Gastroesophageal sphincter (tissue), 4 donors: ENCODE measurements at regions not wholly inside any gene's neighbourhood (a gene's known extent, or its start where the extent isn't known, plus 50 kb on each side); places are given as distances from the start of the nearest gene placed in this dataset.

Source experiments
- ATAC-seq: fragments of 150-250 bp; one replicate; pipeline ENCODE4 v1.9.1; 2016; ENCODE audit warnings: mild to moderate bottlenecking, moderate library complexity
- H3K27ac ChIP-seq, 4 donors: fragments of 200-600 bp; sonication (generic) in 3 of 4; 1 replicate in 3 of 4; 2 replicates in 1 of 4; pipeline ENCODE4 v1.5.1; 2016 to 2019
- H3K27me3 ChIP-seq: fragments of 200-600 bp; sonication (generic); one replicate; pipeline ENCODE4 v1.5.1; 2019
- H3K36me3 ChIP-seq, 2 donors: fragments of 200-600 bp; sonication (generic); one replicate each; pipeline ENCODE4 v1.5.1; 2019; ENCODE audit warnings: control low read depth in 1 of 2
- H3K4me1 ChIP-seq, 3 donors: fragments of 200-600 bp; sonication (generic); 1 replicate in 2 of 3; 2 replicates in 1 of 3; pipeline ENCODE4 v1.5.1; 2016 to 2019; ENCODE audit warnings: control low read depth in 2 of 3
- H3K4me3 ChIP-seq, 2 donors: fragments of 200-600 bp; sonication (generic); one replicate each; pipeline ENCODE4 v1.5.1; 2019; ENCODE audit warnings: mild to moderate bottlenecking in 1 of 2, moderate library complexity in 1 of 2
- H3K9me3 ChIP-seq, 3 donors: fragments of 200-600 bp; sonication (generic); one replicate each; pipeline ENCODE4 v1.5.1; 2017 to 2019; ENCODE audit warnings: control low read depth in 2 of 3
- EP300 ChIP-seq: sonication (generic); formaldehyde crosslinking; IDR thresholded peaks from one replicate; pipeline ENCODE4 v1.6.1; 2017; ENCODE audit warnings: antibody characterized with exemption, mild to moderate bottlenecking
- POLR2A ChIP-seq, 2 donors: fragments of 450-650 bp; IDR thresholded peaks; one replicate each; pipeline ENCODE4 v1.6.1; 2017; ENCODE audit warnings: antibody characterized with exemption in 2 of 2, mild to moderate bottlenecking in 2 of 2, moderate library complexity in 1 of 2
- POLR2AphosphoS5 ChIP-seq: sonication (generic); formaldehyde crosslinking; IDR thresholded peaks from one replicate; pipeline ENCODE4 v1.6.1; 2017; ENCODE audit warnings: antibody characterized with exemption
- WGBS, 2 donors: methylation state at CpG; one replicate each; pipeline ENCODE4 v1.1.5; 2018; ENCODE audit warnings: low coverage in 1 of 2; 5-methylcytosine and 5-hydroxymethylcytosine counted together
- TF ChIP-seq, protein P1 (sequence below), 4 experiments: fragments of 200-600 bp in 2 of 4; fragments of 450-650 bp in 2 of 4; sonication (generic) in 1 of 4; IDR thresholded peaks; one replicate each; pipeline ENCODE4 v1.5.1; 2017 to 2019; ENCODE audit warnings: antibody characterized with exemption in 4 of 4, mild to moderate bottlenecking in 2 of 4, moderate library complexity in 2 of 4

DNA sequence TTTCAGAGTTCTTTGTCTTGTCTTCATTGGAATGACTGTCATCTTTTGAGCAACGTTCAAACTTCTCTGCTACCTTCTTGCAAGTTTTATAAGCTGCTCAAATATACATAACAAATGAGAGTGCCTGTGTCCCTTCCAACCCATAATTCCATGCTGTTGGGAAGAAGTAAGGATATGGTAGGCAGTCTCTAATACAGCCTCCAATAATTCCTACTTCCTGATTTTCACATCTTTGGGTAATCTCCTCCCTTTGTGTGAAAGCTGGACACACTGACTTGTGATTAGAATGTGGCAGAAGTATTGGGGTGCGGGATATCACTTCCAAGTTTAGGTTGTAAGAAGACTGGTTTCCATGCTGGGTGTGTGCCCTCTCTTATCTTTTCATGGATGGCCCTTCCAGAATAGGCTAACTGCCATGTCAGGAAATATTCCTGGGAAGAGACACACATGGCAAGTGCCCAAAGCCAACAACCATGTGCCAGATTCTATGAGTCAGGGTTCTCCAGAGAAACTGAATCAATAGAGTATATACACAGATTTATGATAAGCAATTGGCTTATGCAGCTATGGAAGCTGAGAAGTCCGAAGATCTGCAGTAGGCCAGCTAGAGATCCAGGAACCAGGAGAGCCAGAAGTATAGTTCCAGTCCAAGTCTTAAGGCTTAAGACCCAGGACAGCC lies 531.3 kb downstream of the NTRK2 start:
- no peaks in the 10 kb centered on the region for H3K36me3 ChIP-seq
- no peak overlapping the region for H3K27ac ChIP-seq
- TF ChIP-seq POLR2A (IDR thresholded peaks at IDR 0.05) = no peak
- no peaks in the 10 kb centered on the region for H3K4me1 ChIP-seq
- no peak for ATAC-seq
- no peak overlapping the region for H3K4me3 ChIP-seq
- H3K27me3 ChIP-seq = no peaks in the 10 kb centered on the region
- H3K9me3 ChIP-seq = no peaks in the 10 kb centered on the region
- 57 to 65% methylated on average over 1 to 3 of the region's 3 CpGs for WGBS, 2 donors

DNA sequence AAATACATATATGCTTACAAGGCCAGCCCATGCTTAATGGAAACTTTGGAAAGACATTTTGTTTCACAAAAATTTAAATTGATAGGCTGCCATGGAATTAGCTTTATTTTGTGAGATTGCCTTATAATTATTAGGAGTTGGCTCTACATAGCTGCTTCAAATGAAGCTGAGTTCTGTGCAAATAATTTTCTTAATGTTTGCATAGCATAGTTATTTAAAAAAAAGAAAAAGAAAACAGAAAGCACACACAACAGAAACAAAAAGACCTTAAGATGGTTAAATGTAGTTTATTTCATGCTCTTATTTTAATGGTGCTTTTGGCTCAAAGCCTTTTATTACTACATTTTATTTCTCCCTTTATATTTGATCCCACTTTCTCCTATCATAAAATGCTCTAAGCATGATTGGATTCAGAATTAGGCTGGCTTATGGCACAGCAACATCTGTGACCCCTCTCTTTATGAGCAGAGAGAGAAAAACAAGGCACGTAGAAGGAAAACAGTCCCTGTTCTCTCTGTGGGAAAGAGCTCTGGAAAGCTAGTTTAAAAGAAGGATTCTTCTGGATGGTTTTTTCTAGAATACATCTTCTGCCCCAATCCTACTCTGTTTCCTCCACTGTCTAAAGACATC lies 530.5 kb downstream of the NTRK2 start:
- no peak for ATAC-seq
- WGBS, 2 donors = 42 to 69% methylated on average over 1 of the region's 1 CpG
- Histone ChIP-seq H3K4me3 (no peak overlapping the region), H3K36me3 (no peaks in the 10 kb centered on the region), H3K27ac (no peak overlapping the region), H3K9me3 (no peaks in the 10 kb centered on the region), H3K27me3 (no peaks in the 10 kb centered on the region), H3K4me1 (no peaks in the 10 kb centered on the region)
- no peak for TF ChIP-seq EP300

DNA sequence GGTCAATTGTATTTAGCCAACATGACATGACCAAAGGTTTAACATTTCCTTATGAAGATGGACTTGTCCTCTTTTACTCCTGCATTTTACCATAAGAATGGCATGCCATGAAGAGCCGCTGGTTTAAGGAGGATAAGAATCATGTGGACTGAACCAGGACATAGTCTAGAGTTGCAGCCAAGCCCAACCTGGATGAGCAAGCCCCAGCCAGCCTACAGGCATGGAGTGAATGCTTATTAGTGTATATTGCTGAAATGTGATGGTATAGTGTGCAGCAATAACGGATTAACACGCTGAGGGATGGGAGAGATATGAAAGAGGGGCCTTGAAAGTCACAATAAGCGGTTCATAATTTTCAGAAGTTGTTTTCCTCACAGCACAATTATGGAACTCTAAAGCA lies 523.2 kb downstream of the NTRK2 start:
- 79 to 88% methylated on average over 3 to 4 of the region's 4 CpGs for WGBS, 2 donors
- H3K9me3 ChIP-seq = no peaks in the 10 kb centered on the region
- TF ChIP-seq EP300 (no peak), POLR2AphosphoS5 (no peak), POLR2A (IDR thresholded peaks at IDR 0.05) (no peak)
- TF ChIP-seq, protein P1, sequence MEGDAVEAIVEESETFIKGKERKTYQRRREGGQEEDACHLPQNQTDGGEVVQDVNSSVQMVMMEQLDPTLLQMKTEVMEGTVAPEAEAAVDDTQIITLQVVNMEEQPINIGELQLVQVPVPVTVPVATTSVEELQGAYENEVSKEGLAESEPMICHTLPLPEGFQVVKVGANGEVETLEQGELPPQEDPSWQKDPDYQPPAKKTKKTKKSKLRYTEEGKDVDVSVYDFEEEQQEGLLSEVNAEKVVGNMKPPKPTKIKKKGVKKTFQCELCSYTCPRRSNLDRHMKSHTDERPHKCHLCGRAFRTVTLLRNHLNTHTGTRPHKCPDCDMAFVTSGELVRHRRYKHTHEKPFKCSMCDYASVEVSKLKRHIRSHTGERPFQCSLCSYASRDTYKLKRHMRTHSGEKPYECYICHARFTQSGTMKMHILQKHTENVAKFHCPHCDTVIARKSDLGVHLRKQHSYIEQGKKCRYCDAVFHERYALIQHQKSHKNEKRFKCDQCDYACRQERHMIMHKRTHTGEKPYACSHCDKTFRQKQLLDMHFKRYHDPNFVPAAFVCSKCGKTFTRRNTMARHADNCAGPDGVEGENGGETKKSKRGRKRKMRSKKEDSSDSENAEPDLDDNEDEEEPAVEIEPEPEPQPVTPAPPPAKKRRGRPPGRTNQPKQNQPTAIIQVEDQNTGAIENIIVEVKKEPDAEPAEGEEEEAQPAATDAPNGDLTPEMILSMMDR (IDR thresholded peaks at IDR 0.05) = no peak
- H3K27me3 ChIP-seq = no peaks in the 10 kb centered on the region
- no peak overlapping the region for H3K27ac ChIP-seq
- no peaks in the 10 kb centered on the region for H3K4me1 ChIP-seq
- no peak for ATAC-seq
- no peak overlapping the region for H3K4me3 ChIP-seq
- no peaks in the 10 kb centered on the region for H3K36me3 ChIP-seq

DNA sequence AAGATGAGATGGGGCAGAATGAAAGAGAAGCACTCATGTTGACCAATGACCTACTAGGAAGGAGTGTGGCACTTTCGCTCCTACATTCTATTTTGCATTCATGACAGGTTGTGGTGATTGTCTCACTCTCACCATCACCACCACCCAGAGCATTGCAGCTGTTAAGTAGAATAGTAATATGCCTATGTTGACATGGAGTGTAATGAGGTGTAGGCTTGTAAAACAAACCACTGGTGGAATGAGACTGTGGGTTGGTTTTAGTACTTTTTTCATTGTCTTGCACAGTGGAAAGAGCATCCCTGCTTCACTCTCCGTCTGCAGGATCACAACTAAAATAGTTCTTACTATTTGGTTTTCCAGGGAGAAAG lies 516.7 kb downstream of the NTRK2 start:
- TF ChIP-seq, protein P1 (IDR thresholded peaks at IDR 0.05) = no peak
- TF ChIP-seq EP300 (no peak), POLR2AphosphoS5 (no peak), POLR2A (IDR thresholded peaks at IDR 0.05) (no peak)
- Histone ChIP-seq H3K4me3 (no peak overlapping the region), H3K27me3 (peaks cover 3% of the 10 kb centered on the region), H3K27ac (no peak overlapping the region), H3K9me3 (no peaks in the 10 kb centered on the region), H3K4me1 (no peaks in the 10 kb centered on the region), H3K36me3 (no peaks in the 10 kb centered on the region)
- ATAC-seq = no peak
- WGBS, 2 donors = 53 to 69% methylated on average over 1 to 2 of the region's 2 CpGs

DNA sequence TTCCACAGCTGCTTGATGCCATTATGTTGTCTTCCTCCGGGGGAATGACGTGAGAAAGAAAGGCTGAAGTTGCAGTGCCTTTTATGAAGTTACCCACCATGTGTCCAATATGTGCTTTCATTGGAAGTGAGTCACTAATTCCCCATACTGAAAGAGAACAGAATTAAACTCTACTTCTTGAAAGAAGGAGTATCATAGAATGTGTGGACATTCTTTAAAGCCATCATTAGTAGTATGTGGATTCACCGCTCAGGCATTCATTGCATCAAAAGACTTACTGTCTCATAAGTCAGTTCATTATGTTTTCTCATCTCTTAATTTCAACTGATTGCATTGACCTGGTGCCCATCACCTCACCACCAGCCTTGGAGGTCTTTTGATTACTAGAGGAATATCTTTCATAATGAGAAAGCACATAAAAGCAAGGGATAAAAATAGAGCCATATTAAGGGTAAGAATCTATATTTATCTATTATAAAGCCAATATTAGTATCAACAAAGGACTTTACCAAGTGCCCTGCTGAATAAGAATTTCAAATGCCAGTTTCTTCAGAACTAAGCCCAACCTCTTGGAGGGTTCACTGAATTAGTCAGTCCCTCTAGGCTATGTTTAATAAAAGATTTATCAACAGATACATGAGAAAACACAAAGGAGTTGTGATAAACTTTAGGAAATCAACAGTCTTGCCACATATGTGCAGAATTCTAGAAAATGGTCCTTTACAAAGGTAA lies 516.1 kb downstream of the NTRK2 start:
- Histone ChIP-seq H3K4me3 (no peak overlapping the region), H3K27ac (no peak overlapping the region), H3K9me3 (no peaks in the 10 kb centered on the region), H3K27me3 (peaks cover 3% of the 10 kb centered on the region), H3K36me3 (no peaks in the 10 kb centered on the region), H3K4me1 (no peaks in the 10 kb centered on the region)
- no peak for ATAC-seq
- no peak for TF ChIP-seq EP300
- TF ChIP-seq, protein P1 (IDR thresholded peaks at IDR 0.05) = no peak
- TF ChIP-seq POLR2AphosphoS5 = no peak
- TF ChIP-seq POLR2A (IDR thresholded peaks at IDR 0.05) = no peak
- WGBS, 2 donors = 90 to 100% methylated on average over 1 to 2 of the region's 3 CpGs

DNA sequence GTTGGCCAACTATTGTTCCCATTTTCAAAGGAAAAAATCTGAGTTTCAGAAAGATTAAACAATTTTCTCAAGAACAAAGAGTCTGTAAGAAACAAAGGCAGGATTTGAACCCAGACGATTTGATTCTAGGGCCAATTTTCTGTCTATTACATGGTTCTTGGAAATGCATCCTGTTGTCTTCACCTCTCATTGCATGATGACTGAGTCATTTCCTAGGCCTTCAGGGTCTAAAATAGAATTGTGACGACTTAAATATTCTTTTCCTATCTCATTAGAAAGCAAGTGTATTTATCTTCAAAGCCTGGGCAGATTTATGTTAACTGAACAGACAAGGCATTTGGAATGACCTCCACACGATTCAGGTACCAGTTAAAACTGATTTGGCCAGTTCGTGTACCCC lies 512.9 kb downstream of the NTRK2 start:
- TF ChIP-seq POLR2A (IDR thresholded peaks at IDR 0.05) (no peak), POLR2AphosphoS5 (no peak), EP300 (no peak)
- TF ChIP-seq, protein P1 (IDR thresholded peaks at IDR 0.05) = no peak
- no peak overlapping the region for H3K27ac ChIP-seq
- peaks cover 3% of the 10 kb centered on the region for H3K27me3 ChIP-seq
- no peak for ATAC-seq
- H3K36me3 ChIP-seq = no peaks in the 10 kb centered on the region
- H3K4me3 ChIP-seq = no peak overlapping the region
- WGBS, 2 donors = 71 to 78% methylated on average over 4 of the region's 4 CpGs
- H3K4me1 ChIP-seq = no peaks in the 10 kb centered on the region
- no peaks in the 10 kb centered on the region for H3K9me3 ChIP-seq
